AG09319 (cell line): ENCODE measurements at regions not wholly inside any gene's neighbourhood (a gene's known extent, or its start where the extent isn't known, plus 50 kb on each side); places are given as distances from the start of the nearest gene placed in this dataset.
A peak's percentile ranks its signal among the peaks of the same experiment; 100 is the strongest.

ENCODE experiments used
- DNase-seq: peaks from one replicate; pipeline ENCODE4 v3.0.0-alpha.2; 2010; ENCODE audit warnings: low read depth; ENCODE audit errors: extremely low read depth
- CTCF ChIP-seq: IDR thresholded peaks from 2 replicates; pipeline ENCODE4 v1.5.1; 2011; ENCODE audit warnings: low read depth, mild to moderate bottlenecking, inconsistent platforms, low read length, moderate library complexity

- no peak for DNase-seq
- no peak for TF ChIP-seq CTCF
Measured at GRCh38 chr14:65210118-65210821, 108.0 kb upstream of the MAX start.

- TF ChIP-seq CTCF: no peak
- no peak for DNase-seq
Measured at GRCh38 chr14:65210822-65211182, 108.5 kb upstream of the MAX start.

GRCh38 chr14:65211341-65211987 is 109.1 kb upstream of the MAX start:
- TF ChIP-seq CTCF: no peak
- peak; percentile 37 for DNase-seq

- DNase-seq: no peak
- no peak for TF ChIP-seq CTCF
Measured at GRCh38 chr14:65213316-65213715, 111.0 kb upstream of the MAX start.

GRCh38 chr14:65214741-65215140 is 112.4 kb upstream of the MAX start:
- TF ChIP-seq CTCF: no peak
- DNase-seq: no peak

- no peak for TF ChIP-seq CTCF
- no peak for DNase-seq
Measured at GRCh38 chr14:65219353-65219752, 117.0 kb upstream of the MAX start.

- DNase-seq: peak; percentile 27
- TF ChIP-seq CTCF: peak; percentile 88
Measured at GRCh38 chr14:65222440-65222858, 120.1 kb upstream of the MAX start.
